HG03159 (cell line): ENCODE measurements at regions not wholly inside any gene's neighbourhood (a gene's known extent, or its start where the extent isn't known, plus 50 kb on each side); places are given as distances from the start of the nearest gene placed in this dataset.

Experiments used
- ATAC-seq: cut with Tn5 transposase; IDR thresholded peaks from one replicate; pipeline ENCODE4 v1.9.1; 2021; ENCODE audit warnings: mild to moderate bottlenecking, moderate library complexity; ENCODE audit not compliant: unreplicated experiment

- no peak for ATAC-seq
Observed at GRCh38 chr15:81454024-81454423, 80.0 kb upstream of the TMC3 start.

- ATAC-seq: no peak
Observed at GRCh38 chr15:81450721-81451120, 76.7 kb upstream of the TMC3 start.

DNA sequence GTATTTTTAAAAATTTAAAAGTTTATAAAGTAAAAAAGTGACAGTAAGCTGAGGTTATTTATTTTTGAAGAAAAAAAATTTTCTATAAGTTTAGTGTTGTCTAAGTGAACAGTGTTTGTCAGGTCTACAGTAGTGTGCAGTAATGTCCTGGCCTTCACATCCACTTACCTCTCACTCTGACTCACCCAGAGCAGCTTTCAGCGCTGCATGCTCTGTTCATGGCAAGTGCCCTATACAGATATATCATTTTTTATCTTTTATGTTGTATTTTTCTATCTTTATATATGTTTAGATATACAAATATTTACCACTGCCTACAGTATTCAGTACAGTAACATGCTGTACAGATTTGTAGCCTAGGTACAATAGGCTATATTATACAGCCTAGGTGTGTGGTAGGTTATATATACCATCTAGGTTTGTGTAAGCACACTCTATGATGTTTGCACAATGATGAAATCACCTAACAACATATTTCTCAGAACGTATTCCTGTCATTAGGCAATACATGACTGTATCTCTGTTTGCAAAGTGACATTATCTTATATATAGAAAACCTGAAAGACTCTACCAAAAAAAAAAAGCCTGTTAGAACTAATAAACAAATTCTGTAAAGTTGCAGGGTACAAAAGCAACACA, 75.9 kb upstream of the TMC3 start:
- no peak for ATAC-seq

DNA sequence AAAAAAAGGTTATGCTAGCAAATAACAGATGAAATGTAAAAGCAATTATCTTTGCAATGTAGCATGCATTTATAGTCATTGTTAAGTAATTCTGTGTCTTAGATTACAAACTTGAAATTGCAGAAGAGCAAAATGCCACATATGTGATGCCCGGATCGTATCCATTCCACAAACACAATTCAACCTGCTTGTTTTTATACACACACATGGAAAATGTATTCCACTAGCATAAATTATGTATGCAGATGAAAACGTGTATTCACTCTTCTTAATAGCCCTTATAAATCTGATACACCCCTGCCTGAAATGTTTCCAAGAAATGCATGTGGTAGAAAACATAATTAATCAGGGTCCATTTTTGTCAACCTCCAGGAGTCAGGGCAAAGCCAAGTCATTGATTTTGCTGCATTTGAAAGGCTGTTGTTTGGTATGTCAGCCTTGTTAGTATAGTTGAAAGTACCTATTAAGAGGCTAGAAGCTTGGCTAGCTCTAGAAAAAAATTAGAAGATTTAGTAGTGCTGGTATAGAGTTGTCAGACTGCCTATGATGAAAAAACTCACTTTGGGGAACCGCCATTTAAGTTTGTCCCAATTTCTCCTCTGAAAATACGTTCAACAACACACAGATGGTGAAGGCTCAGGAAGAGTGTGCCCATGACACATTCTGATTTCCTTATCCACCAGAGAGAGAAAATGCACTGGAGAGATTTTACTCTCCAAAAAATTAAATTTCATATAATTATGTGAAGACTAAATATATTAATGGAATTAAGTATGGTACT, 69.2 kb upstream of the TMC3 start:
- ATAC-seq: no peak

DNA sequence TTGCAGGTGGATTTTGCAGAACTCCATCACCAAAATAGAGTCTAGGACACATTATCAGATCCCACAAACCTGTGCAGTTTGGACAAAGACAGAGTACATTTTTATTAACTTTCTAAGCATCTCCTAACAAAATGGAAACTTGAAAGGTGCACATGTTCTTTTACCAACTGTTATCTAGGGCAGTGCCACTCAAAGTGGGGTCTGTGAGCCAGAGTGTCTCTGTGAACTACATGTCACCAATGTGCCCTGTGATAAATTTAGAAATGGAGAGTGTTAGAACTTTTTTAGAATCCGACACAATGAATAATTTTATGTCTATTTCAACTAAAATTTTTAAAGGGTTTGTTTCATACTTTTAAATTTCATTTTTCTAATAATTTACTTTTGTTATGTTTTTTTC, 68.4 kb upstream of the TMC3 start:
- ATAC-seq: no peak

- ATAC-seq: no peak
Observed at GRCh38 chr15:81434851-81435250, 60.8 kb upstream of the TMC3 start.

DNA sequence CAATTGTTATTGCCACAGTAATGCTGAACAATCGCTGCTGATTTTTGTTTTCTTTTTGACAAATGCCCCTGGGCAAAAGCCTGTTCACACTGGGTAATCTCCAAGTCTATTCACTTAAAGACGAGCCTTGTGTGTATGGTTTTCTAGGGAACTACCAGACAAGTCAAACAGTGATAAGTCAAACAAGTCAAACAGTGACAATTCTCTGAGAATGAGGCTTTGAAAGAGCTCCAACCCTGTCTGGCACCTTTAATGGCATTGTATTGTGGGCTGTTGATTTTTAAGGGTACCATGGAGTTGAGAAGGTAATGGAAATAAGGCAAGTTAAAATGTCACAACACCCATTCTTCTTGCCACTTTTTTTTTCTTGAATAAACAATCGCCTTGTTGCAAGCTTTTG, 59.4 kb upstream of the TMC3 start:
- no peak for ATAC-seq

DNA sequence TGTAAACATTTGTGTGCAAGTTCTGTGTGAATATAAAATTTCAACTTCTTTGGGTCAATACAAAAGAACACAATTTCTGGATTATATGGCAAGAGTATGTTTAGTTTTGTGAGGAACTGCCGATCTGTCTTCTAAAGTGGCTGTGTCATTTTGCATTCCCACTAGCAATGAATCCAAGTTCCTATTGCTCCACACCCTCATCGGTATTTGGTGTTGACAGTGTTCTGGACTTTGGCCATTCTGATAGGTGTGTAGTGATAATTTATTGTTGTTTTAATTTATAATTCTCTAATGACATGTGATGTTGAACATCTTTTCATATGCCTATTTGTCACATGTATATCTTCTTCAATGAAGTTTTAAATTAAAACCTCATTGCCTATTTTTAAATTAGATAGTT, 58.2 kb upstream of the TMC3 start:
- no peak for ATAC-seq

DNA sequence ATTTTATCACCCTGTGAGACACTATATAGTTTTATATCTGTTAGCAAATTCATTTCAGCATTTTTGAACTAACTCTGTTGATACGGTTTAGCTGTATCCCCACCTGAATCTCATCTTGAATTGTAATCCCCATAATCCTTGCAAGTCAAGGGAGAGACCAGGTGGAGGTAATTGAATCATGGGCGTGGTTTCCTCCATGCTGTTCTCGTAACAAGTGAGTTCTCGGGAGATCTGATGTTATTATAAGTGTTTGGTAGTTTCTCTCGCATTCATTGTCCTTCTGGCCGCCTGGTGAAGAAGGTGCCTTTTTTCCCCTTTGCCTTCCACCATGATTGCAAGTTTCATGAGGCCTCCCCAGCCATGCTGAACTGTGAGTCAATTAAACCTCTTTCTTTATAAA, 53.2 kb upstream of the TMC3 start:
- no peak for ATAC-seq

- no peak for ATAC-seq
Observed at GRCh38 chr15:81425905-81426304, 51.9 kb upstream of the TMC3 start.
